GM12878 (cell line): ENCODE measurements at regions not wholly inside any gene's neighbourhood (a gene's known extent, or its start where the extent isn't known, plus 50 kb on each side); places are given as distances from the start of the nearest gene placed in this dataset.

Experiments
- ATAC-seq: fragments of 200-7000 bp; cut with Tn5 transposase; 3 replicates; pipeline ENCODE4 v1.9.1; 2020; ENCODE audit warnings: mild to moderate bottlenecking, moderate library complexity
- BruUV-seq: library from RNA; stranded (reverse); fragments of 400-500 nt; replicated peaks from 2 replicates; lab custom pipeline; 2021; lab: Mats Ljungman, UMichigan
- CTCF ChIA-PET: fragments of 300-600 bp; sonication (Branson Sonifier 250); formaldehyde crosslinking; extraction: SDS; loops from one replicate; lab custom pipeline; 2021; ENCODE audit warnings: inconsistent platforms; lab: Yijun Ruan, JAX
- POLR2A ChIA-PET: fragments of 350-600 bp; formaldehyde crosslinking; extraction: SDS; loops from one replicate; lab custom pipeline; 2021; ENCODE audit warnings: inconsistent platforms; lab: Charles Lee
- RAD21 ChIA-PET: fragments of 300-600 bp; sonication (Branson Sonifier 250); formaldehyde crosslinking; loops from one replicate; lab custom pipeline; 2023; ENCODE audit warnings: antibody characterized with exemption; ENCODE audit not compliant: unreplicated experiment; lab: Charles Lee
- SMC1A ChIA-PET: fragments of 300-600 bp; sonication (Branson Sonifier 250); formaldehyde crosslinking; loops from one replicate; lab custom pipeline; 2023; ENCODE audit not compliant: unreplicated experiment, uncharacterized antibody; lab: Charles Lee
- DNase-seq: peaks from one replicate; pipeline ENCODE4 v3.0.0-alpha.2; 2011; ENCODE audit warnings: low read depth, low spot score
- FAIRE-seq: peaks from 3 replicates; lab custom pipeline; 2011; peaks lifted over from hg19 to GRCh38; lab: Jason Lieb, UNC
- H2AFZ ChIP-seq: 2 replicates; pipeline ENCODE4 v1.6.0; 2011; ENCODE audit warnings: low read depth, low read length, control low read depth; ENCODE audit not compliant: control insufficient read depth
- H3K27ac ChIP-seq: 2 replicates; pipeline ENCODE4 v1.5.1; 2011; ENCODE audit warnings: control low read depth; ENCODE audit not compliant: control insufficient read depth, insufficient read depth
- H3K27me3 ChIP-seq, 2 experiments: replicated peaks in 1 of 2; 2 replicates each; pipeline versions ENCODE4 v1.6.0 to v1.6.1; 2011; ENCODE audit warnings: low read length in 1 of 2; ENCODE audit not compliant: control insufficient read depth in 2 of 2, insufficient read depth in 2 of 2
- H3K36me3 ChIP-seq, 2 experiments: 2 replicates each; pipeline ENCODE4 v1.5.1; 2011; ENCODE audit warnings: low read length in 1 of 2; ENCODE audit not compliant: control insufficient read depth in 2 of 2, insufficient read depth in 2 of 2
- H3K4me1 ChIP-seq: 2 replicates; pipeline ENCODE4 v1.6.1; 2011; ENCODE audit warnings: mild to moderate bottlenecking, low read length, moderate library complexity, mixed read lengths; ENCODE audit not compliant: control insufficient read depth, insufficient read depth
- H3K4me2 ChIP-seq: 2 replicates; pipeline ENCODE4 v1.6.0; 2011; ENCODE audit warnings: control low read depth; ENCODE audit not compliant: control insufficient read depth, insufficient read depth
- H3K4me3 ChIP-seq: fragments of 200-600 bp; sonication (generic); 2 replicates; pipeline ENCODE4 v1.5.1; 2016
- H3K79me2 ChIP-seq: 2 replicates; pipeline ENCODE4 v1.6.0; 2011; ENCODE audit warnings: low read length; ENCODE audit not compliant: control insufficient read depth, insufficient read depth
- H3K9ac ChIP-seq: 2 replicates; pipeline ENCODE4 v1.8.0; 2011; ENCODE audit warnings: low read length, control low read depth, mixed read lengths; ENCODE audit not compliant: control insufficient read depth, insufficient read depth
- H3K9me3 ChIP-seq: replicated peaks from 3 replicates; pipeline ENCODE4 v1.5.1; 2011; ENCODE audit warnings: mild to moderate bottlenecking, low read length; ENCODE audit not compliant: control insufficient read depth, insufficient read depth
- H4K20me1 ChIP-seq: 2 replicates; pipeline ENCODE4 v1.6.0; 2011; ENCODE audit not compliant: control insufficient read depth, insufficient read depth
- BCL11A ChIP-seq: IDR thresholded peaks from 2 replicates; pipeline ENCODE4 v1.6.1; 2011; ENCODE audit warnings: low read depth, low read length
- GABPA ChIP-seq: IDR thresholded peaks from 2 replicates; pipeline ENCODE4 v1.6.1; 2014; ENCODE audit warnings: antibody characterized with exemption, low read depth, mild to moderate bottlenecking, inconsistent platforms
- HDAC6 ChIP-seq: fragments of 200-600 bp; sonication (generic); IDR thresholded peaks from one replicate; pipeline ENCODE4 v1.8.0; 2017; ENCODE audit warnings: antibody characterized with exemption; ENCODE audit not compliant: unreplicated experiment
- IRF5 ChIP-seq: fragments of 450-650 bp; IDR thresholded peaks from 2 replicates; pipeline ENCODE4 v1.6.1; 2017; ENCODE audit warnings: borderline replicate concordance
- MEF2B ChIP-seq: fragments of 450-650 bp; IDR thresholded peaks from 2 replicates; pipeline ENCODE4 v1.6.1; 2018; ENCODE audit warnings: mild to moderate bottlenecking, moderate library complexity; ENCODE audit not compliant: partially characterized antibody, poor library complexity, severe bottlenecking
- MYC ChIP-seq: IDR thresholded peaks from 2 replicates; pipeline ENCODE4 v1.6.1; 2011; ENCODE audit warnings: mild to moderate bottlenecking, low read length, moderate library complexity, inconsistent platforms; ENCODE audit not compliant: insufficient read depth, insufficient replicate concordance, insufficient read length, severe bottlenecking
- POLR2AphosphoS5 ChIP-seq: IDR thresholded peaks from 2 replicates; pipeline ENCODE4 v1.6.1; 2011; ENCODE audit warnings: mild to moderate bottlenecking, low read length, inconsistent platforms
- RCOR1 ChIP-seq: conservative IDR thresholded peaks from 2 replicates; pipeline ENCODE4 v1.6.1; 2012; ENCODE audit warnings: low read depth, low read length, improper control_type of control experiment
- SMAD5 ChIP-seq: IDR thresholded peaks from 2 replicates; pipeline ENCODE4 v1.6.1; 2016; ENCODE audit warnings: antibody characterized with exemption, low read depth
- SREBF1 ChIP-seq: IDR thresholded peaks from 2 replicates; pipeline ENCODE4 v1.6.1; 2012; ENCODE audit warnings: mild to moderate bottlenecking, low read length
- SREBF2 ChIP-seq: IDR thresholded peaks from 2 replicates; pipeline ENCODE4 v1.6.1; 2012; ENCODE audit warnings: mild to moderate bottlenecking, low read length
- WRNIP1 ChIP-seq: IDR thresholded peaks from 2 replicates; pipeline ENCODE4 v1.6.1; 2011; ENCODE audit warnings: low read depth, low read length, improper control_type of control experiment, borderline replicate concordance
- ZBTB40 ChIP-seq: fragments of 450-650 bp; IDR thresholded peaks from 2 replicates; pipeline ENCODE4 v1.6.1; 2016; ENCODE audit warnings: mild to moderate bottlenecking, moderate library complexity, borderline replicate concordance
- ZZZ3 ChIP-seq: IDR thresholded peaks from 2 replicates; pipeline ENCODE4 v1.6.1; 2011; ENCODE audit warnings: low read depth; ENCODE audit not compliant: control insufficient read depth, insufficient read length
- WGBS: methylation state at CpG from one replicate; pipeline ENCODE4 v1.1.6; 2016; ENCODE audit warnings: low lambda C conversion rate; ENCODE audit not compliant: insufficient replicate concordance, insufficient coverage; ENCODE audit errors: missing lambda C conversion rate; 5-methylcytosine and 5-hydroxymethylcytosine counted together
- in situ Hi-C: fragments of 300-500 bp; cut with MboI; formaldehyde crosslinking; loops from 9 replicates; pipeline ENCODE4 v1.14.3; 2018; ENCODE audit warnings: mixed read lengths
- intact Hi-C: fragments of 100-400 bp; cut with micrococcal nuclease; formaldehyde crosslinking; loops from one replicate; pipeline ENCODE4 v1.14.2; 2022; ENCODE audit not compliant: unreplicated experiment
- TF ChIP-seq, protein P1 (sequence below): IDR thresholded peaks from 2 replicates; pipeline ENCODE4 v1.6.1; 2011; ENCODE audit warnings: mild to moderate bottlenecking, low read depth, low read length, moderate library complexity; ENCODE audit not compliant: insufficient replicate concordance

DNA sequence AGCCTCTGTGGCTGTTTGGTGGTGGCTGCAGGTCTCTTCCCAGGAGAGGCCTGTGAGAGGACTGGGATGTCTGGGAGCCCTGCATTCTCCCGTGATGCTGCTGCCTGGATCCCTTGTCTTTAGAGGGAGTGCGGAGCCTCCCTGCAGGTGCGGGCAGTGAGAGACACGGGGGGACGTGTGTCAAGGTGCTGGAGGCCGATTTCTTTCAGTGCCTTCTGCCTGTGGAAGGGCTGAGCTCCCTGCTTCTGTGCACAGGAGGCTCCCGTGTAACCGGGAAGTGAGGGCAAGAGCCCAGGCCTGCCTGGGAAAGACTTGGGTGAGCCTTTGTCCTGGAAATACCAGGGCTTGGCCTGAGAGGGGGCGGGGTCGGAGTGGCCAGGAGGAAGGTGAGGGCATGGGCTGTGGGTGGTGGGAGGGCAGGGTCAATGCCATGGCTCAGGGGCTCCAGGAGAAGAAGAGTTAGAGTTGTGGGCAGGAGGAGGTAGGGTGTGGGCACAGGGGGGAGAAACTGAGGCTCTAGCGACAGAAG, 372.2 kb downstream of the TMEM121 start (continued):
- no peak for TF ChIP-seq MYC
- no peak for TF ChIP-seq SREBF2
- TF ChIP-seq POLR2AphosphoS5: no peak
- no peak for TF ChIP-seq WRNIP1
- TF ChIP-seq RCOR1: no peak
- no peak for TF ChIP-seq ZBTB40
- no peak for TF ChIP-seq ZZZ3
- TF ChIP-seq HDAC6: no peak

GRCh38 chr14:105899071-105899641, 372.8 kb downstream of the TMEM121 start:
- BruUV-seq: no TSS peak
- SMC1A ChIA-PET: no interaction called here
- no peak overlapping the region for H3K4me3 ChIP-seq
- no peak overlapping the region for H3K4me2 ChIP-seq
- ATAC-seq: no peak
- H3K9me3 ChIP-seq: no peaks in the 10 kb centered on the region
- H3K27me3 ChIP-seq: no peaks in the 10 kb centered on the region
- POLR2A ChIA-PET: no interaction called here
- RAD21 ChIA-PET: no interaction called here
- intact Hi-C loops (no loop called here), in situ Hi-C loops (no loop called here)
- CTCF ChIA-PET: no interaction called here
- no peak overlapping the region for H3K9ac ChIP-seq
- FAIRE-seq: no peak
- WGBS: no CpG with 5 or more reads among the region's 9 CpGs
- no peaks in the 10 kb centered on the region for H3K4me1 ChIP-seq
- H3K79me2 ChIP-seq: peaks cover 14% of the 10 kb centered on the region
- DNase-seq: no peak
- no peak overlapping the region for H3K27ac ChIP-seq
- H4K20me1 ChIP-seq: no peaks in the 10 kb centered on the region
- H2AFZ ChIP-seq: no peak overlapping the region
- H3K36me3 ChIP-seq: no peaks in the 10 kb centered on the region
- no peak for TF ChIP-seq BCL11A
- no peak for TF ChIP-seq SREBF1
- no peak for TF ChIP-seq SMAD5
- TF ChIP-seq MEF2B: no peak
- TF ChIP-seq IRF5: no peak
- TF ChIP-seq, protein P1, sequence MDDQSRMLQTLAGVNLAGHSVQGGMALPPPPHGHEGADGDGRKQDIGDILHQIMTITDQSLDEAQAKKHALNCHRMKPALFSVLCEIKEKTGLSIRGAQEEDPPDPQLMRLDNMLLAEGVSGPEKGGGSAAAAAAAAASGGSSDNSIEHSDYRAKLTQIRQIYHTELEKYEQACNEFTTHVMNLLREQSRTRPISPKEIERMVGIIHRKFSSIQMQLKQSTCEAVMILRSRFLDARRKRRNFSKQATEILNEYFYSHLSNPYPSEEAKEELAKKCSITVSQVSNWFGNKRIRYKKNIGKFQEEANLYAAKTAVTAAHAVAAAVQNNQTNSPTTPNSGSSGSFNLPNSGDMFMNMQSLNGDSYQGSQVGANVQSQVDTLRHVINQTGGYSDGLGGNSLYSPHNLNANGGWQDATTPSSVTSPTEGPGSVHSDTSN: no peak
- TF ChIP-seq GABPA: no peak
